D721Med (cell line): ENCODE measurements at regions not wholly inside any gene's neighbourhood (a gene's known extent, or its start where the extent isn't known, plus 50 kb on each side); places are given as distances from the start of the nearest gene placed in this dataset.
"Not testable (repeated sequence)": the region's sequence is repeated elsewhere in the genome, so short reads cannot be mapped to it uniquely, and the experiment has no call there.

Experiments
- DNase-seq: peaks from one replicate; pipeline ENCODE4 v3.0.0; 2011; ENCODE audit warnings: low spot score; ENCODE audit not compliant: insufficient read length
- FAIRE-seq: peaks from 2 replicates; lab custom pipeline; 2011; peaks lifted over from hg19 to GRCh38; lab: Jason Lieb, UNC
- CTCF ChIP-seq: IDR thresholded peaks from 2 replicates; pipeline ENCODE4 v1.5.1; 2012; ENCODE audit warnings: mild to moderate bottlenecking, control low read depth; ENCODE audit not compliant: insufficient read depth; ENCODE audit errors: missing control alignments

GRCh38 chr11:134971381-134971780 lies 559.3 kb upstream of the B3GAT1 start:
- FAIRE-seq (no peak), DNase-seq (no peak)
- TF ChIP-seq CTCF: no peak

DNA sequence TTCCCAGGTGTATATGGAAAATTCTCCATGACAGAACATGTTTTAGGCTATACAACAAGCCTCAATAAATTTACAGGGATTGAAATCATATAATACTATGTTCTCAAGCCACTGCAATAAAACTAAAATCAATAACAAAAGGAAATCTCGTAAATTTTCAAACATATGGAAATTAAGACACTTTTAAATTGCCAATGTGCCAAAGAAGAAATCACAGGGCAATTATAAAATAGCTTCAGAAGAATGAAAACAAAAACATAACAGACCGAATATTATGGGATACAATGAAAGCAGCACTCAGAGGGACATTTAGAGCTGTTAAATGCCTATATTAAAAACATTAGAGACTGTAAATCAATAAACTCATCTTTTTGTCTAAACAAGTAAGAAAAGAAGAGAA lies 555.7 kb upstream of the B3GAT1 start:
- TF ChIP-seq CTCF: no peak
- DNase-seq: no peak
- no peak for FAIRE-seq

- not testable (repeated sequence) for FAIRE-seq, DNase-seq
These were observed 549.3 kb upstream of the B3GAT1 start for GRCh38 chr11:134961386-134961785.

GRCh38 chr11:134958870-134959269 lies 546.8 kb upstream of the B3GAT1 start:
- TF ChIP-seq CTCF: no peak
- DNase-seq (no peak), FAIRE-seq (no peak)

GRCh38 chr11:134958336-134958640 lies 546.2 kb upstream of the B3GAT1 start:
- DNase-seq (no peak), FAIRE-seq (no peak)
- no peak for TF ChIP-seq CTCF

- no peak for FAIRE-seq
These were observed 545.7 kb upstream of the B3GAT1 start for GRCh38 chr11:134957540-134958335.

DNA sequence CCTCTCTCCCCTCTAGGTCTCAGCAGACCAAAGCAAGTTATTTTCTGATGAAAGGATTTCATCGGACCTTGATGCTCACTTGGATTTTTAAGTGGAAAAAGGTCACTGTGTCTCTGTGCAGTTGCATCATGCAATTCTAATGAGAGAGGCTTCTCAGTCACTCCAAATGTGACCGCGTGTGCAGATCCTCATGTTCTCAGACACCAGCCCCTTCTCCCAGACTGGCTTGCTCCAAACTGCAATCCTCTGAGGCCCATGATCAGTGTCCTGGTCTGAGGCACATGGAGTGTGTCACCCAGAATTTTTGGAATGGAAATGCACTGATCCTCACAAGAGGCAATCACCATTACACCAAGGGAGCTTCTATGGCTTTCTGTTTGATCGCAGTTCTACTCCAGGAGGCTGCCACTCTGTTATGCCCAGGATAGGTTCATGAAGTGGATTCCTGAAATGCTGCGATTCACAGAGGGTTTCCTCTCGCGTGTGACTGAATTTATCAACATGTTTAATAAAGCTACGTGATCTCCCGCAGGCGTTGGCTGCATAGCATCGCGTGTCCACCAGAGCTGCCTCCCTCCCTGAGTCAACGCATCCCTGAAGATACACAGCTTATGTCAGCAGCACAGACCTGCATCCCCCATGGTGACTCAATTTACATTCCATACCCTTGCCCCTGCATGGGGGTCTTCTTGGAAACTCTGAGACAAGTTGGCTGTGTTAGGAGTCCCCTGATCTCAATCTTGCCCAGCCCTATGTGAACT lies 544.6 kb upstream of the B3GAT1 start:
- no peak for TF ChIP-seq CTCF
- FAIRE-seq (no peak), DNase-seq (no peak)

More at GRCh38 chr11:134957540-134958335, 545.7 kb upstream of the B3GAT1 start:
- no peak for DNase-seq
- TF ChIP-seq CTCF: no peak

GRCh38 chr11:134955970-134956369 lies 543.9 kb upstream of the B3GAT1 start:
- DNase-seq, FAIRE-seq: not testable (repeated sequence)
